D721Med (cell line): ENCODE measurements at regions not wholly inside any gene's neighbourhood (a gene's known extent, or its start where the extent isn't known, plus 50 kb on each side); places are given as distances from the start of the nearest gene placed in this dataset.

Experiments used
- DNase-seq: peaks from one replicate; pipeline ENCODE4 v3.0.0; 2011; ENCODE audit warnings: low spot score; ENCODE audit not compliant: insufficient read length
- FAIRE-seq: peaks from 2 replicates; lab custom pipeline; 2011; peaks lifted over from hg19 to GRCh38; lab: Jason Lieb, UNC
- TF ChIP-seq, protein P1 (sequence below): IDR thresholded peaks from 2 replicates; pipeline ENCODE4 v1.5.1; 2012; ENCODE audit warnings: mild to moderate bottlenecking, control low read depth; ENCODE audit not compliant: insufficient read depth; ENCODE audit errors: missing control alignments

- TF ChIP-seq, protein P1, sequence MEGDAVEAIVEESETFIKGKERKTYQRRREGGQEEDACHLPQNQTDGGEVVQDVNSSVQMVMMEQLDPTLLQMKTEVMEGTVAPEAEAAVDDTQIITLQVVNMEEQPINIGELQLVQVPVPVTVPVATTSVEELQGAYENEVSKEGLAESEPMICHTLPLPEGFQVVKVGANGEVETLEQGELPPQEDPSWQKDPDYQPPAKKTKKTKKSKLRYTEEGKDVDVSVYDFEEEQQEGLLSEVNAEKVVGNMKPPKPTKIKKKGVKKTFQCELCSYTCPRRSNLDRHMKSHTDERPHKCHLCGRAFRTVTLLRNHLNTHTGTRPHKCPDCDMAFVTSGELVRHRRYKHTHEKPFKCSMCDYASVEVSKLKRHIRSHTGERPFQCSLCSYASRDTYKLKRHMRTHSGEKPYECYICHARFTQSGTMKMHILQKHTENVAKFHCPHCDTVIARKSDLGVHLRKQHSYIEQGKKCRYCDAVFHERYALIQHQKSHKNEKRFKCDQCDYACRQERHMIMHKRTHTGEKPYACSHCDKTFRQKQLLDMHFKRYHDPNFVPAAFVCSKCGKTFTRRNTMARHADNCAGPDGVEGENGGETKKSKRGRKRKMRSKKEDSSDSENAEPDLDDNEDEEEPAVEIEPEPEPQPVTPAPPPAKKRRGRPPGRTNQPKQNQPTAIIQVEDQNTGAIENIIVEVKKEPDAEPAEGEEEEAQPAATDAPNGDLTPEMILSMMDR: no peak
- no peak for FAIRE-seq
- no peak for DNase-seq
Measured at GRCh38 chr10:28120043-28120749, 121.3 kb upstream of the ODAD2 start.

DNA sequence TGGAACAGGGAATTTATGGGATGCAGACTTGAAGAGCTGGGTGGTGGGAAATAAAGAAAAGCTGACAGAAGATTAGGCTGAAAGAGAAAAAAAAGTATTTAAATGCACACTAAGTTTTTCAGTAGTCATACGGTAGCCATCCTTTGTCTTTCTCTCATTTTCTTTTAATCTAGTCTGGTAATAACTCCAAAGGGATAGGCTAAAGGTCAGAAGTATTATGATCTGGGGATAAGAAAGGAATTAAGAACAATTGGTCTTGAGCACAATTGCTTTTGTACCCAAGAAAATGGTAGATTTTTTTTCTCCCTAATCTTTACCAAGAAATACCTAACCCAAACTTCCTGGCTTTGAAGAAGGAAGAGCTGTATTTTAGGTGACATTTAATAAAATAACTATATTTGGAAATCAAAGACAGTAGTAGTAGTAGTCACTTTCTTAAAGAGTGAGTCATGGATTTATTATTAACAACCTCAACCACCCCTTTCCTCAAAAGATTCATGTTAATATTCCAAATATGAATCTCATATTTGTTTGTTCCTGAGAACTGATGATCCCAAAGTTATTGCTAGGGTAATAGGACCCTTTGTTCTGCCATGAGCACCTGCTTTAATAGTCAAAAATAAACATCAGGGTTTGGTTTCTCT lies 120.2 kb upstream of the ODAD2 start:
- DNase-seq (no peak), FAIRE-seq (no peak)
- TF ChIP-seq, protein P1: no peak

DNA sequence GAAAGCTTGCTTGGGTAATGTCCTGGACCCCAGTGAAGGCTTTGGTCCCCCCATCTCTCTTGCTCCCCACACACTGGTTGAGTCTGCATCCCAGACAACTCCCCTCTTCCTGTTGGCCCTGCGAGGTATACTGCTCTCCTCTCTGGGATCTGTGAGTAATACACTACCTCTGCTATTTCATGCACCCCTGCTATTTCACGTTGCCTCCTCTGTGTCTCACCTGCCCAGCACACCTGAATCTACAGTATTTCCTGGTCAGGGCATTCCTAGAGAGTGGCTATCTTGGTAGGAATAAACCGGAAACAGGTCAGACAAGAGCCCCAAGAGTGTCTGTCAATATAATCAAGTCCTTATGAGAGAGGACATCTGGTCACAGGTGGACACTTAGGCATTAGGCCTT lies 114.3 kb upstream of the ODAD2 start:
- no peak for DNase-seq
- TF ChIP-seq, protein P1: no peak
- FAIRE-seq: no peak

- TF ChIP-seq, protein P1: no peak
- no peak for DNase-seq
- FAIRE-seq: no peak
Measured at GRCh38 chr10:28111712-28112111, 112.8 kb upstream of the ODAD2 start.

DNA sequence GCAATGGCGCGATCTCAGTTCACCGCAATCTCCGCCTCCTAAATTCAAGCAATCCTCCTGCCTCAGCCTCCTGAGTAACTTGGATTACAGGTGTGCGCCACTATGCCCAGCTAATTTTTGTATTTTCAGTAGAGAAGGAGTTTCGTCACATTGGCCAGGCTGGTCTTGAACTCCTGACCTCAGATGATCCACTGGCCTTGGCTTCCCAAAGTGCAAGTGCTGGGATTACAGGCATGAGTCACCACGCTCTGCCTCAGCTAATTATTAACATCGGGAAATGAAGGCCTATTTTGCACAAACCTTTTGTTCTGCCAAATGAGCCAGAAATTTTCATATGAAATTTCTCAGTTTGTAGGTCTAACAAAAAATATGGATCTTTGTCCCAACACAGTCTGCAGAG lies 106.7 kb upstream of the ODAD2 start:
- TF ChIP-seq, protein P1: no peak
- FAIRE-seq (no peak), DNase-seq (no peak)

DNA sequence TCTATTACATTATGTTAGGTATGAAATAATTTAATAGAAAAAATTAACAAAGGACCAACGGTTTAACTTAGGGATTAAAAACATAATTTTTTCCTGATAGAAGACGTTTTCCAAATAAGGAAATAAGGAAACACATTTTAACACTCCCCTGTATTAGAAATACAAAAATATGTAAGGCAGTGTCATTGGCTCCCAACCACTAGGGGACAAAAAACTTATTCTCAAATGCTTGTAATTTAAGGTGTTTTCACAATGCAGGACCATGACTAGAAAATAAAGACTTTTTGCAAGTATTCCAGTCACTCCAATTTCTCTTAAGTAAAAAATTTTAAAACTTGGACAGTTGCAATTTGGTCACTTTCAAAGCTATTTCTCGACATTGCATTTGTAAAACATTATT lies 98.8 kb upstream of the ODAD2 start:
- DNase-seq: no peak
- FAIRE-seq: no peak
- TF ChIP-seq, protein P1: no peak

DNA sequence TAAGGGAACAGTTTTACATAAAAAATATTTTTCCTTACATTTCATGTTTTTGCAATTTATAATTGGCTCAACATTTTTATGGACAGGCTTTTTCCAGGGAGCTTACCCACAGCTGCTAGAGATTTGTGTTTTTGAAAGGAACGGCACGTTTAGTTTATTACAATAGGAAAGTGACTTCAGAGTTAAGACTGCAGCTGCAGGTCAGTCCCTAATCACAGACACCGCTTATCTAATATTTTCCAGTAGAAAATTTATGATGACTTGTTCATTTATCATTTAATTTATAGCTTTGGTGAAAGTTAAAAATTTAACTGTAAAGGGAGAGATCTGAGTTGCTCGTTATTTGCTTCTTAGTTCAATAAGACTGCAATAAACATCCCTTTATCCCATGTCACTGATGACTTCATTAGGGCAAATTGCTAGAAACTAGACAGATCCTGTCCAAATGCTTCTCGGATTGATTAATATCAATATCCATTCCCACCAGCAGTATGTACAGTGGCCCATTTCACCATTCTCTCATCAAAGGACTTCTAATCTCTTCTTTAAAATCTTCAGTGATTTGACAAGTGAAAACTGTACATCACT lies 97.0 kb upstream of the ODAD2 start:
- FAIRE-seq (no peak), DNase-seq (no peak)
- TF ChIP-seq, protein P1: no peak
